ENCODE measurements at regions not wholly inside any gene's neighbourhood (a gene's known extent, or its start where the extent isn't known, plus 50 kb on each side); places are given as distances from the start of the nearest gene placed in this dataset.

GRCh38 chr2:8461341-8461740, 220.5 kb upstream of the ID2 start:
- in situ Hi-C loops (cut with MboI; ENCODE audit: low pct_ligation_motif_present in 1 of 4, low pct_unique_long_range_greater_than_20kb in 1 of 4, low sequenced_read_pairs in 3 of 4) (no loop called here), intact Hi-C loops (cut with DNase I; ENCODE audit: low total_unique reads) (no loop called here)
- Histone ChIP-seq H3K9me3 (no peaks in the 10 kb centered on the region), H3K4me3 (no peak overlapping the region), H3K27ac (no peak overlapping the region), H3K27me3 (peaks cover 10% of the 10 kb centered on the region), H3K4me1 (peaks cover 0 to 14% (median 8%) of the 10 kb centered on the region in 4 donors), H3K36me3 (no peaks in the 10 kb centered on the region)
- 100% methylated on average over 1 of the region's 1 CpG for WGBS, 2 donors (ENCODE audit: low coverage in 1 of 2)
- DNase-seq = no peak
- TF ChIP-seq POLR2A (IDR thresholded peaks at IDR 0.05) (no peak), EP300 (IDR thresholded peaks at IDR 0.05; ENCODE audit: low read depth) (no peak), CTCF (IDR thresholded peaks at IDR 0.05) (no peak), POLR2AphosphoS5 (IDR thresholded peaks at IDR 0.05) (no peak)

GRCh38 chr2:8462280-8462679, 219.6 kb upstream of the ID2 start:
- WGBS, 2 donors (ENCODE audit: low coverage in 1 of 2) = 78% methylated on average over 1 of the region's 1 CpG; no CpG with 5 or more reads in 1 of the 2 donors

DNA sequence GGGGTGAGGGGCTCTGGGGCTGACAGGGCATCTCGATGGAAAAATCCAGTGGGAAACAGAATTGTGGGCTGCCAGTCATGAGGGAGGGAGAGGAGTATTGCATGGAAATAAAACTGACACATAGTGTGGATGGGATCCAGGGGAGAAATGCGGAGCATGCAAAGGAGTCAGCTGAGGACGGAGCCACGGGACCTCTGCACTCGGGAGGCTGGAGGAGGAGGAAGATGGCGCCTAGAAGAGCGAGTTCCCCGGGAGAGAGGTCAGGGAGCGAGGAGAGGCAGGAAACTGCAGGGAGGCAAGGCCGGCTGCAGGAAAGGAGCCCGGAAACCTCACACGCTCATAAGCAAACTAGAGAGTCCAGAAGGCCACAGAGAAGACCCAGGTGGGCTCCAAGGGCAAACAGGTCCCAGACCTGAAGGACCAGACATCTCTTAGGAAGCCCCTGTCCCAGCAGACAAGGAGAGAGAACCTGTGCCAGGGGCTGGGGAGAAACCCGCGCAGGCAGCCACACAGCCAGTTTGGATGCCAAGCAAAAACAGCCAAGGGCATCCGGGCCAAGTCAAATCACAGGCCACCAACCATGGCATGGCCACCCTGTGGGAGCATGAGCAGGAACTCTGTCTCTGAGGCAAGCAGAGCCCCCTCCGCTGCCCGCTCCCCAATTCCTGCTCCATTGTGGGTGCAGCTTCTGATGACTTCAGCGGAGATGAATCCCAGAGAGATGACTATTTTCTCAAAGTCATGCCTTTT, 218.8 kb upstream of the ID2 start:
- peaks cover 0 to 3% (median 1%) of the 10 kb centered on the region in 4 donors for H3K4me1 ChIP-seq
- 70 to 86% methylated on average over 14 to 18 of the region's 18 CpGs for WGBS, 2 donors (ENCODE audit: low coverage in 1 of 2)
- in situ Hi-C loops (cut with MboI; ENCODE audit: low pct_ligation_motif_present in 1 of 4, low pct_unique_long_range_greater_than_20kb in 1 of 4, low sequenced_read_pairs in 3 of 4) (no loop called here), intact Hi-C loops (cut with DNase I; ENCODE audit: low total_unique reads) (no loop called here)
- H3K9me3 ChIP-seq = no peaks in the 10 kb centered on the region
- H3K27me3 ChIP-seq = no peaks in the 10 kb centered on the region
- no peak overlapping the region for H3K4me3 ChIP-seq
- no peak overlapping the region for H3K27ac ChIP-seq
- DNase-seq = no peak
- H3K36me3 ChIP-seq = no peaks in the 10 kb centered on the region
- TF ChIP-seq CTCF (IDR thresholded peaks at IDR 0.05) (no peak), EP300 (IDR thresholded peaks at IDR 0.05; ENCODE audit: low read depth) (no peak), POLR2A (IDR thresholded peaks at IDR 0.05) (no peak), POLR2AphosphoS5 (IDR thresholded peaks at IDR 0.05) (no peak)

More at GRCh38 chr2:8462280-8462679, 219.6 kb upstream of the ID2 start:
- in situ Hi-C loops (cut with MboI; ENCODE audit: low pct_ligation_motif_present in 1 of 4, low pct_unique_long_range_greater_than_20kb in 1 of 4, low sequenced_read_pairs in 3 of 4) = no loop called here
- H3K27ac ChIP-seq = no peak overlapping the region
- no peaks in the 10 kb centered on the region for H3K9me3 ChIP-seq
- no peaks in the 10 kb centered on the region for H3K36me3 ChIP-seq
- peaks cover under 1% of the 10 kb centered on the region for H3K27me3 ChIP-seq
- no peak overlapping the region for H3K4me3 ChIP-seq
- TF ChIP-seq POLR2A (IDR thresholded peaks at IDR 0.05) (no peak), CTCF (IDR thresholded peaks at IDR 0.05) (no peak), POLR2AphosphoS5 (IDR thresholded peaks at IDR 0.05) (no peak), EP300 (IDR thresholded peaks at IDR 0.05; ENCODE audit: low read depth) (no peak)
- peaks cover 0 to 8% (median 3%) of the 10 kb centered on the region in 4 donors for H3K4me1 ChIP-seq
- intact Hi-C loops (cut with DNase I; ENCODE audit: low total_unique reads) = no loop called here
- DNase-seq = no peak

- DNase-seq = no peak
- 67 to 92% methylated on average over 1 to 3 of the region's 3 CpGs for WGBS, 2 donors (ENCODE audit: low coverage in 1 of 2)
- Histone ChIP-seq H3K27me3 (no peaks in the 10 kb centered on the region), H3K9me3 (no peaks in the 10 kb centered on the region), H3K27ac (no peak overlapping the region), H3K36me3 (no peaks in the 10 kb centered on the region), H3K4me3 (no peak overlapping the region), H3K4me1 (no peaks in the 10 kb centered on the region)
- TF ChIP-seq CTCF (IDR thresholded peaks at IDR 0.05) = no peak
- TF ChIP-seq POLR2A (IDR thresholded peaks at IDR 0.05) = no peak
- no peak for TF ChIP-seq POLR2AphosphoS5 (IDR thresholded peaks at IDR 0.05)
- TF ChIP-seq EP300 (IDR thresholded peaks at IDR 0.05; ENCODE audit: low read depth) = no peak
- in situ Hi-C loops (cut with MboI; ENCODE audit: low pct_ligation_motif_present in 1 of 4, low pct_unique_long_range_greater_than_20kb in 1 of 4, low sequenced_read_pairs in 3 of 4) (no loop called here), intact Hi-C loops (cut with DNase I; ENCODE audit: low total_unique reads) (no loop called here)
Measured at GRCh38 chr2:8465560-8465959, 216.3 kb upstream of the ID2 start.
